RWPE2 (cell line): ENCODE measurements at regions not wholly inside any gene's neighbourhood (a gene's known extent, or its start where the extent isn't known, plus 50 kb on each side); places are given as distances from the start of the nearest gene placed in this dataset.

Source experiments
- ATAC-seq: fragments of 200-7000 bp; cut with Tn5 transposase; 3 replicates; pipeline ENCODE4 v1.9.1; 2021; ENCODE audit warnings: low read depth
- DNase-seq: peaks from one replicate; pipeline ENCODE4 v3.0.0-alpha.2; 2020; ENCODE audit warnings: low spot score
- H3K27ac ChIP-seq: fragments of 450-650 bp; 2 replicates; pipeline ENCODE4 v1.5.1; 2017; ENCODE audit warnings: mild to moderate bottlenecking; ENCODE audit not compliant: poor library complexity, severe bottlenecking
- H3K27me3 ChIP-seq: fragments of 250-450 bp; sonication (Bioruptor Pico); 2 replicates; pipeline ENCODE4 v1.5.1; 2021; ENCODE audit warnings: mild to moderate bottlenecking, moderate library complexity; ENCODE audit not compliant: insufficient read depth, poor library complexity, severe bottlenecking
- H3K36me3 ChIP-seq: fragments of 250-450 bp; sonication (Bioruptor Pico); 2 replicates; pipeline ENCODE4 v1.5.1; 2020; ENCODE audit warnings: low read depth, mild to moderate bottlenecking, moderate library complexity
- H3K4me1 ChIP-seq: fragments of 250-450 bp; sonication (Bioruptor Pico); 2 replicates; pipeline ENCODE4 v1.5.1; 2021; ENCODE audit warnings: mild to moderate bottlenecking, moderate library complexity; ENCODE audit not compliant: insufficient read depth, poor library complexity, severe bottlenecking
- H3K4me3 ChIP-seq: fragments of 250-450 bp; sonication (Bioruptor Pico); 2 replicates; pipeline ENCODE4 v1.5.1; 2021; ENCODE audit warnings: mild to moderate bottlenecking, moderate library complexity; ENCODE audit not compliant: severe bottlenecking
- H3K9me3 ChIP-seq: fragments of 250-450 bp; sonication (Bioruptor Pico); 2 replicates; pipeline ENCODE4 v1.5.1; 2021; ENCODE audit warnings: mild to moderate bottlenecking, moderate library complexity; ENCODE audit not compliant: severe bottlenecking
- CTCF ChIP-seq: fragments of 450-650 bp; IDR thresholded peaks from one replicate; pipeline ENCODE4 v1.5.1; 2017; ENCODE audit warnings: mild to moderate bottlenecking, moderate library complexity; ENCODE audit not compliant: poor library complexity, severe bottlenecking

GRCh38 chr19:32252333-32252669, 93.1 kb upstream of the ZNF507 start:
- DNase-seq, result no peak
- Histone ChIP-seq H3K27me3 (no peaks in the 10 kb centered on the region), H3K27ac (no peak overlapping the region), H3K4me1 (no peaks in the 10 kb centered on the region), H3K36me3 (no peaks in the 10 kb centered on the region), H3K9me3 (no peaks in the 10 kb centered on the region), H3K4me3 (no peak overlapping the region)
- no peak for ATAC-seq
- TF ChIP-seq CTCF, result no peak

DNA sequence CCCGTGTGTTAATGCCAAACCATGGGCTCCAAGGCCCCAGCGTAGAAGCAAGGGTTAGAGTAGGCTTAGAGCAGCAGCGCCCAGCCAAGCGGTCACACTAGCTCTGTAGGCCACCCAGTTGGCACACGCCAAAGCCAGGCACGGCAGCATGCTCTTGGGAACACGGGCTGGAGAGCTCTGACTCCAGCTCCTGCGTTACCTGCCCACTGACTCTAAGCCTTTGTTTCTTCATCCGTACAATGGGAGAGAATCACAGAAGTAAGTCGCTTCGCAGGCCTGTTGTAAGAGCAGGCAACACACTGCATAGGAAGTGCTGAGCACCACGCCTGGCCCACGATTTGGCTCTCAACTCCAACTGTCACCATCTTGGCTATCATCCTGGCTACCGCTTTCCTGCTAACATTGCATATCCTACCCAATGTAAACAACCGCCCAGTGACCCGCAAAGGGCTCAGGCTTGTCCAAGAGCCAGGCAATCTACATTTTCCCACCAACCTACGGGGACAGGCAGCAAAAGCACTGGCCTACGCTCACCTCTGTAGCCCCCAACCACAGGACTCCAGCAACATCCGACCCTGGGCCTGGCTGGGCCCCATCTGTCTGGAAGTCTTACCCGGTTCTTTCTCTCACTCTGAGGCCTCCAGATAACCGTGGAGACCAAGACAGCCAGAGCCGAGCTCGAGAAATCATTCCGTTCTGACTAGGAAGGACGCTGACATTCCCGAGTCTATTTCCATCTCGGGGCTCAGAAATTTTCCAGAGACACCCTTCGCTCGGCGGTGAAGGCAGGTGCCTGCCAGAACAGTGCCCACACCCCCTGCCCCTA, 91.5 kb upstream of the ZNF507 start:
- no peak overlapping the region for H3K4me3 ChIP-seq
- no peaks in the 10 kb centered on the region for H3K27me3 ChIP-seq
- H3K36me3 ChIP-seq, result no peaks in the 10 kb centered on the region
- no peak for ATAC-seq
- TF ChIP-seq CTCF, result no peak
- no peaks in the 10 kb centered on the region for H3K4me1 ChIP-seq
- no peak overlapping the region for H3K27ac ChIP-seq
- DNase-seq, result no peak
- no peaks in the 10 kb centered on the region for H3K9me3 ChIP-seq

- ATAC-seq, result no peak
- no peak for DNase-seq
These were observed 90.9 kb upstream of the ZNF507 start for GRCh38 chr19:32254509-32254890.

DNA sequence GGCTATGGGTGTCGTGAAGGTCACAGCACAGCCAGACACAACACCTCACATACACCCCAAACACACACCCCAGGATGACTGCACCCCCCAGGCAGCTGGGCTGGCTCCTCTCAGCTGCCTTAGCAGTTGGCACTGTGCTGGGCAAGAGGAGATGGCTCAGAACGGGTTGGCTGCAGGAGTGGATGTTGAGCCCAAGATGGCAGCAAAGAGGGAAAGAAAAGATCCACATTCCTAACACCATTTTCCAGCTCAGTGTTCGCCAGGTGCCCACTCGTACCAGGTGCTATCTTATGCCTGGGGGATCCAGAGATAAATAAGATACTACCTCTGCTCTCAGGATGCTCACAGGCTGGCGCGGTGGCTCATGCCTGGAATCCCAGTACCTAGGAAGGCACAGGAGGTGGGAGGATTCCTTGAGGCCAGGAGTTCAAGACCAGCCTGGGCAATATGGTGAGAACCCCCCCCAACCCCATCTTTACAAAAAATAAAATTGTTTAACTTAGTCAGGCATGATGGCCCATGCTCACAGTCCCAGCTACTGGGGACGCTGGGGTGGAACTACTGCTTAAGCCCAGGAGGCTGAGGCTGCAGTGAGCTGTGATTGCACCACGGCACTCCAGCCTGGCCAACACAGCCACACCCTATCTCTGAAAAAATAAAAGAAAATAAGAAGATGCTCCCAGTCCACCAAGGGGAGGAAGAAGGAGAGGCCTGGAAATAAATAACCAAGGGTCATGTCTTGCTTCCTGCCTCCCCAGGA, 89.7 kb upstream of the ZNF507 start:
- Histone ChIP-seq H3K4me3 (no peak overlapping the region), H3K27me3 (no peaks in the 10 kb centered on the region), H3K36me3 (no peaks in the 10 kb centered on the region)

More at GRCh38 chr19:32254509-32254890, 90.9 kb upstream of the ZNF507 start:
- Histone ChIP-seq H3K4me3 (no peak overlapping the region), H3K36me3 (no peaks in the 10 kb centered on the region), H3K27me3 (no peaks in the 10 kb centered on the region), H3K9me3 (no peaks in the 10 kb centered on the region), H3K27ac (no peak overlapping the region), H3K4me1 (no peaks in the 10 kb centered on the region)
- no peak for TF ChIP-seq CTCF

More for the DNA sequence above, 89.7 kb upstream of the ZNF507 start:
- ATAC-seq (no peak), DNase-seq (no peak)
- Histone ChIP-seq H3K9me3 (no peaks in the 10 kb centered on the region), H3K4me1 (no peaks in the 10 kb centered on the region), H3K27ac (no peak overlapping the region)
- TF ChIP-seq CTCF, result no peak
